ENCODE measurements at regions not wholly inside any gene's neighbourhood (a gene's known extent, or its start where the extent isn't known, plus 50 kb on each side); places are given as distances from the start of the nearest gene placed in this dataset.

GRCh38 chr10:26381986-26382385 lies 56.2 kb upstream of the APBB1IP start:
- no peaks in the 10 kb centered on the region for H3K27me3 ChIP-seq (ENCODE audit: control insufficient read depth, insufficient read depth, low read length)
- H3K36me3 ChIP-seq (replicated peaks; ENCODE audit: control insufficient read depth, insufficient read depth, low read length): no peaks in the 10 kb centered on the region
- DNase-seq: no peak
- H3K4me3 ChIP-seq (ENCODE audit: insufficient read depth, low read depth, low read length): no peak overlapping the region

DNA sequence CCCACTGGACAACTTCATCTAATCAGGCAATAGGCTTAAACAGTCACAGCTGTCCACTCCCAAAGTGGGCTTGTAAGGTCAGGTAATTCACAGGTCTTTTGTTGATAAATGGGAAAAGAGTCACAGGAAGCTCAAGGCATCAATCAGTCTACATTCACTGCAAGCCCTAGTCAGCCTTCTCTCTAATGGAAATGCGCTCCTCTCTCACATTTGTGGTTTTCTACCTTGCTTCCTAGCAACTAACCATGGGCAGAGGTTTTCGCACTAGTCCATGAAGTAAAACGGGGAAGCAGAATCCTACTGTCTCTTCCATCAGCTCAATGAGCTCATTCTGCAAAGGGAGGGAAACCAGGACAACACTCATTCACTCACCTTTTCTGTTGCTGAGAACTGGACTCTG lies 53.5 kb upstream of the APBB1IP start:
- Histone ChIP-seq H3K27me3 (ENCODE audit: control insufficient read depth, insufficient read depth, low read length) (no peaks in the 10 kb centered on the region), H3K4me3 (ENCODE audit: insufficient read depth, low read depth, low read length) (no peak overlapping the region), H3K36me3 (replicated peaks; ENCODE audit: control insufficient read depth, insufficient read depth, low read length) (no peaks in the 10 kb centered on the region)
- no peak for DNase-seq

DNA sequence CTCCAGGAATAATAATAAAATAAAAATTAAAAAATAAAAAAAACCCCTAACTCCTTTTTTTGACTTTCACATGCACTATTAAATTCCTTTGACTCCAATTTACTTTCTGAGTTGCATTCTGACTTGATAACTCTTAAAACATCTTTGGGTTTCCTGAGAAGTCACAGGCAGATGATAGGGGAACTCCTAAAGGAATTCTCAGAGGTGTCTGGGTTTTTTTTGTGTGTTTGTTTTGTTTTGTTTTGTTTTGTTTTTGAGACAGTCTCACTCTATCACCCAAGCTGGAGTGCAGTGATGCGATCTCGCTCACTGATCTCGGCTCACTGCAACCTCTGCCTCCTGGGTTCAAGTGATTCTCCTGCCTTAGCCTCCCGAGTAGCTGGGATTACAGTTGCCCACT lies 52.7 kb upstream of the APBB1IP start:
- no peak for DNase-seq
- H3K27me3 ChIP-seq (ENCODE audit: control insufficient read depth, insufficient read depth, low read length): no peaks in the 10 kb centered on the region; the same call in 1 of the 2 replicates

DNA sequence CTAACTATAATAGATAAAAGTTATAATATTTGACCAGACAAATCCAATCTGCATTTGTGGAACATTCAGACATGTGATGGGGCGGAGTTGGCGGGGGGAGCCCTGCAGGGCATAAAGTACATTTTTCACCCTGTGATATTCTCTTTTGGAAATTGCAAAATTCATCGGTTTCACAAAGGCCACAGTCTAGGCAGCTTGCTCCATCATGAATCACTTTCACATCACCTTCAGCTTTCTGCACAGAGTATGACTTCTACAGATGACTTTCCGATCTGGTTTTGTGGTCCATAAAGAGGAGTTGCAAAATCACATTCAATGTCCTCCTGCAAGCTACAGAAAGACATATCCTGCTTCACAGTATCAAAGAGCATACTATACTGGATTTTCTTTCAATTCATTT lies 51.4 kb upstream of the APBB1IP start:
- H3K4me3 ChIP-seq (ENCODE audit: insufficient read depth, low read depth, low read length): no peak overlapping the region
- H3K36me3 ChIP-seq (replicated peaks; ENCODE audit: control insufficient read depth, insufficient read depth, low read length): no peaks in the 10 kb centered on the region
- peaks cover 7% of the 10 kb centered on the region for H3K27me3 ChIP-seq (ENCODE audit: control insufficient read depth, insufficient read depth, low read length)
- no peak for DNase-seq

More for the DNA sequence above, 52.7 kb upstream of the APBB1IP start:
- Histone ChIP-seq H3K4me3 (ENCODE audit: insufficient read depth, low read depth, low read length) (no peak overlapping the region), H3K36me3 (replicated peaks; ENCODE audit: control insufficient read depth, insufficient read depth, low read length) (no peaks in the 10 kb centered on the region)

All from H7 (cell line).